PC-3 (cell line): ENCODE measurements at regions not wholly inside any gene's neighbourhood (a gene's known extent, or its start where the extent isn't known, plus 50 kb on each side); places are given as distances from the start of the nearest gene placed in this dataset.

Experiments
- ATAC-seq: fragments of 200-7000 bp; cut with Tn5 transposase; 2 replicates; pipeline ENCODE4 v1.9.1; 2020; ENCODE audit warnings: mild to moderate bottlenecking, moderate library complexity
- BruUV-seq: library from RNA; stranded (reverse); fragments of 400-500 nt; replicated peaks from 2 replicates; lab custom pipeline; 2021; lab: Mats Ljungman, UMichigan
- CTCF ChIA-PET: fragments of 300-600 bp; sonication (Branson Sonifier 250); formaldehyde crosslinking; loops from one replicate; lab custom pipeline; 2022; ENCODE audit warnings: antibody characterized with exemption; lab: Charles Lee
- POLR2A ChIA-PET: fragments of 300-600 bp; sonication (Branson Sonifier 250); formaldehyde crosslinking; loops from one replicate; lab custom pipeline; 2022; ENCODE audit warnings: antibody characterized with exemption; ENCODE audit not compliant: unreplicated experiment; lab: Charles Lee
- DNase-seq: peaks from one replicate; pipeline ENCODE4 v3.0.0-alpha.2; 2015
- H2AFZ ChIP-seq: fragments of 300-600 bp; sonication (generic); 2 replicates; pipeline ENCODE4 v1.6.0; 2016; ENCODE audit warnings: antibody characterized with exemption, low read length
- H3F3A ChIP-seq: fragments of 300-600 bp; sonication (generic); one replicate; pipeline ENCODE4 v1.6.0; 2017; ENCODE audit warnings: antibody characterized with exemption, low read length, control low read depth, mild to moderate bottlenecking; ENCODE audit not compliant: unreplicated experiment
- H3K27ac ChIP-seq: fragments of 300-600 bp; sonication (generic); 2 replicates; pipeline ENCODE4 v1.5.1; 2016; ENCODE audit warnings: mild to moderate bottlenecking, low read length
- H3K27me3 ChIP-seq: fragments of 300-600 bp; sonication (generic); 2 replicates; pipeline ENCODE4 v1.6.1; 2016; ENCODE audit warnings: low read length, mixed read lengths
- H3K36me3 ChIP-seq: fragments of 300-600 bp; sonication (generic); 2 replicates; pipeline ENCODE4 v1.6.1; 2016; ENCODE audit warnings: low read depth, mixed run types, low read length, mixed read lengths
- H3K4me1 ChIP-seq: fragments of 300-600 bp; sonication (generic); 2 replicates; pipeline ENCODE4 v1.5.1; 2016; ENCODE audit warnings: low read length; ENCODE audit not compliant: insufficient read depth
- H3K4me2 ChIP-seq: fragments of 300-600 bp; sonication (generic); 2 replicates; pipeline ENCODE4 v1.6.0; 2016; ENCODE audit warnings: low read length
- H3K4me3 ChIP-seq: fragments of 300-600 bp; sonication (generic); 2 replicates; pipeline ENCODE4 v1.5.1; 2016; ENCODE audit warnings: mild to moderate bottlenecking, low read length, mixed read lengths
- H3K79me2 ChIP-seq: fragments of 300-600 bp; sonication (generic); 2 replicates; pipeline ENCODE4 v1.6.1; 2017; ENCODE audit warnings: low read length, mixed read lengths
- H3K9ac ChIP-seq: fragments of 300-600 bp; sonication (generic); 2 replicates; pipeline ENCODE4 v1.6.0; 2016; ENCODE audit warnings: mild to moderate bottlenecking, low read length
- H3K9me2 ChIP-seq: fragments of 300-600 bp; sonication (generic); replicated peaks from 2 replicates; pipeline ENCODE4 v1.6.1; 2016; ENCODE audit warnings: mixed run types, low read length, mixed read lengths
- H3K9me3 ChIP-seq: fragments of 300-600 bp; sonication (generic); 2 replicates; pipeline ENCODE4 v1.6.1; 2016; ENCODE audit warnings: low read length, mixed read lengths
- H4K20me1 ChIP-seq: fragments of 300-600 bp; sonication (generic); 2 replicates; pipeline ENCODE4 v1.6.1; 2016; ENCODE audit warnings: low read length, mixed read lengths
- EZH2 ChIP-seq: fragments of 300-600 bp; sonication (generic); IDR thresholded peaks from one replicate; pipeline ENCODE4 v1.6.1; 2017; ENCODE audit warnings: antibody characterized with exemption, mild to moderate bottlenecking, low read length; ENCODE audit not compliant: unreplicated experiment
- EZH2phosphoT487 ChIP-seq: fragments of 300-600 bp; sonication (generic); IDR thresholded peaks from 2 replicates; pipeline ENCODE4 v1.6.1; 2018; ENCODE audit warnings: mild to moderate bottlenecking, antibody characterized with exemption, low read length, borderline replicate concordance
- intact Hi-C: fragments of 100-400 bp; cut with micrococcal nuclease; formaldehyde crosslinking; loops from 2 replicates; pipeline ENCODE4 v1.9.0; 2023
- TF ChIP-seq, protein P1 (sequence below): fragments of 300-600 bp; sonication (generic); conservative IDR thresholded peaks from 2 replicates; pipeline ENCODE4 v1.5.1; 2017; ENCODE audit warnings: antibody characterized with exemption, low read depth, mild to moderate bottlenecking, low read length

DNA sequence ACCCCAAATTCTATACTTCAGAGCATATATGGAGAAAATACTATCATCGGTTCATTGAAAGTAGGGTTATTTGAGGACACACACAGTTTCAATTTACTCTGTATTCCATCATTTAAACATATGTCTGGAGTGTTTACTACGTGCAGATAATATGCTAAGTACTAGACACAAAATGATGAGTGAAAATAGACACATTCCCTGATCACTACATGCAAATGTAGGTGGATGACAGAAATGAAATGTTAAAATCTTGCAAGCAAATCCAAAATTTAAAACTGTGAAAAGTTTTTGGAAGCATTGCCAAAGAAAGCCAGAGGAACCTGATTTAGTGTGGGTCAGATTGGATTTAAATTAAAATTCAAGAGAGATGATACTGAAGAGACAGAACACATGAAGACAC lies 1106.6 kb downstream of the CBLN2 start:
- no peak overlapping the region for H3K9ac ChIP-seq
- H2AFZ ChIP-seq, result no peak overlapping the region
- ATAC-seq (no peak), DNase-seq (no peak)
- intact Hi-C loops, result no loop called here
- BruUV-seq, result no TSS peak
- no peaks in the 10 kb centered on the region for H3K9me3 ChIP-seq
- no peak overlapping the region for H3K4me2 ChIP-seq
- no peaks in the 10 kb centered on the region for H3K4me1 ChIP-seq
- no peaks in the 10 kb centered on the region for H4K20me1 ChIP-seq
- H3K36me3 ChIP-seq, result no peaks in the 10 kb centered on the region
- CTCF ChIA-PET, result no interaction called here
- H3K27ac ChIP-seq, result no peak overlapping the region
- TF ChIP-seq EZH2phosphoT487, result no peak
- TF ChIP-seq, protein P1, sequence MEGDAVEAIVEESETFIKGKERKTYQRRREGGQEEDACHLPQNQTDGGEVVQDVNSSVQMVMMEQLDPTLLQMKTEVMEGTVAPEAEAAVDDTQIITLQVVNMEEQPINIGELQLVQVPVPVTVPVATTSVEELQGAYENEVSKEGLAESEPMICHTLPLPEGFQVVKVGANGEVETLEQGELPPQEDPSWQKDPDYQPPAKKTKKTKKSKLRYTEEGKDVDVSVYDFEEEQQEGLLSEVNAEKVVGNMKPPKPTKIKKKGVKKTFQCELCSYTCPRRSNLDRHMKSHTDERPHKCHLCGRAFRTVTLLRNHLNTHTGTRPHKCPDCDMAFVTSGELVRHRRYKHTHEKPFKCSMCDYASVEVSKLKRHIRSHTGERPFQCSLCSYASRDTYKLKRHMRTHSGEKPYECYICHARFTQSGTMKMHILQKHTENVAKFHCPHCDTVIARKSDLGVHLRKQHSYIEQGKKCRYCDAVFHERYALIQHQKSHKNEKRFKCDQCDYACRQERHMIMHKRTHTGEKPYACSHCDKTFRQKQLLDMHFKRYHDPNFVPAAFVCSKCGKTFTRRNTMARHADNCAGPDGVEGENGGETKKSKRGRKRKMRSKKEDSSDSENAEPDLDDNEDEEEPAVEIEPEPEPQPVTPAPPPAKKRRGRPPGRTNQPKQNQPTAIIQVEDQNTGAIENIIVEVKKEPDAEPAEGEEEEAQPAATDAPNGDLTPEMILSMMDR, result no peak
- no peak for TF ChIP-seq EZH2
- no peaks in the 10 kb centered on the region for H3F3A ChIP-seq
- H3K4me3 ChIP-seq, result no peak overlapping the region
- H3K9me2 ChIP-seq, result no peaks in the 10 kb centered on the region
- POLR2A ChIA-PET, result no interaction called here
- no peaks in the 10 kb centered on the region for H3K79me2 ChIP-seq
- no peaks in the 10 kb centered on the region for H3K27me3 ChIP-seq

GRCh38 chr18:71433373-71433772 lies 1110.8 kb downstream of the CBLN2 start:
- ChIA-PET POLR2A (interaction anchor here (0.5 kb wide), 1 partner anchor 12 kb away, joined by 6 read pairs; no protein-coding TSS in a partner anchor), CTCF (no interaction called here)
- Histone ChIP-seq H3K79me2 (no peaks in the 10 kb centered on the region), H2AFZ (no peak overlapping the region), H3K27me3 (no peaks in the 10 kb centered on the region), H3K27ac (no peak overlapping the region), H4K20me1 (no peaks in the 10 kb centered on the region), H3K4me1 (no peaks in the 10 kb centered on the region), H3K9me3 (no peaks in the 10 kb centered on the region), H3F3A (no peaks in the 10 kb centered on the region), H3K9ac (no peak overlapping the region), H3K4me3 (no peak overlapping the region), H3K36me3 (no peaks in the 10 kb centered on the region), H3K9me2 (no peaks in the 10 kb centered on the region), H3K4me2 (no peak overlapping the region)
- DNase-seq (no peak), ATAC-seq (no peak)
- BruUV-seq, result no TSS peak
- intact Hi-C loops, result no loop called here
- TF ChIP-seq EZH2 (no peak), EZH2phosphoT487 (no peak)
- TF ChIP-seq, protein P1, result no peak

DNA sequence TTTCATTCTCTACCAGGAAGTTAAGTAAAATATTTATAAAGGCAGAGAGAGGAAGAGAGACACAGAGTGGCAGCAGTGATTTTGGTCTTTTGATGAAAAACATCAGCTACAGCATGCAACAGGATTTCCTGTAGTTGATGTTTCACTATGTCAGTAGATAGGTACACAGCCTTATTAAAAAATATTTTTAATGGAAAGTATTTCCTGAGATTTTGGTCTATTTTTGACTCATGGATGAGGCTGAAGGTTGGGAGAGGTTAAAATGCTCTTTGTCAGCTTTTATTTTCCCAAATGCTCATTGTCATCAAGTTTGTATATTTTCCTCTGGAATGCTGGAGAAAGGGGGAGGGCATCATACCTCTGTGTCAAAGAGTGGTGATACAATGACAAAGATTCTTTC lies 1112.5 kb downstream of the CBLN2 start:
- H2AFZ ChIP-seq, result no peak overlapping the region
- H3K36me3 ChIP-seq, result no peaks in the 10 kb centered on the region
- intact Hi-C loops, result no loop called here
- H3K4me3 ChIP-seq, result no peak overlapping the region
- CTCF ChIA-PET, result no interaction called here
- no peaks in the 10 kb centered on the region for H3K4me1 ChIP-seq
- no peaks in the 10 kb centered on the region for H3K9me2 ChIP-seq
- no TSS peak for BruUV-seq
- no peaks in the 10 kb centered on the region for H4K20me1 ChIP-seq
- POLR2A ChIA-PET, result no interaction called here
- TF ChIP-seq EZH2, result no peak
- TF ChIP-seq EZH2phosphoT487, result no peak
- TF ChIP-seq, protein P1, result no peak
- no peak overlapping the region for H3K4me2 ChIP-seq
- no peaks in the 10 kb centered on the region for H3K79me2 ChIP-seq
- ATAC-seq, result no peak
- no peaks in the 10 kb centered on the region for H3K27me3 ChIP-seq
- no peak for DNase-seq
- no peak overlapping the region for H3K27ac ChIP-seq
- H3F3A ChIP-seq, result no peaks in the 10 kb centered on the region
- H3K9me3 ChIP-seq, result no peaks in the 10 kb centered on the region
- no peak overlapping the region for H3K9ac ChIP-seq
